Glomerular endothelial cell (primary cell): ENCODE measurements at regions not wholly inside any gene's neighbourhood (a gene's known extent, or its start where the extent isn't known, plus 50 kb on each side); places are given as distances from the start of the nearest gene placed in this dataset.

Experiments used
- DNase-seq: peaks from one replicate; pipeline ENCODE4 v3.0.0-alpha.2; 2011; ENCODE audit warnings: low read depth, low spot score; ENCODE audit errors: extremely low read depth

- DNase-seq, result no peak
These were observed 226.2 kb downstream of the KCNS3 start for GRCh38 chr2:18104595-18105224.

- DNase-seq, result no peak
These were observed 218.5 kb downstream of the KCNS3 start for GRCh38 chr2:18096836-18097405.

- no peak for DNase-seq
These were observed 215.8 kb downstream of the KCNS3 start for GRCh38 chr2:18094277-18094676.

GRCh38 chr2:18093196-18093595 lies 214.7 kb downstream of the KCNS3 start:
- no peak for DNase-seq

- DNase-seq, result no peak
These were observed 214.3 kb downstream of the KCNS3 start for GRCh38 chr2:18092760-18093159.

- no peak for DNase-seq
These were observed 207.1 kb downstream of the KCNS3 start for GRCh38 chr2:18085593-18085992.

GRCh38 chr2:18084376-18084775 lies 205.9 kb downstream of the KCNS3 start:
- no peak for DNase-seq

GRCh38 chr2:18083806-18084205 lies 205.3 kb downstream of the KCNS3 start:
- no peak for DNase-seq

- DNase-seq, result no peak
These were observed 199.7 kb downstream of the KCNS3 start for GRCh38 chr2:18078216-18078615.

- DNase-seq, result no peak
These were observed 199.2 kb downstream of the KCNS3 start for GRCh38 chr2:18077704-18078103.

- DNase-seq, result no peak
These were observed 198.8 kb downstream of the KCNS3 start for GRCh38 chr2:18077231-18077630.

- no peak for DNase-seq
These were observed 196.0 kb downstream of the KCNS3 start for GRCh38 chr2:18074476-18074875.

- no peak for DNase-seq
These were observed 195.1 kb downstream of the KCNS3 start for GRCh38 chr2:18073601-18074000.

- DNase-seq, result no peak
These were observed 189.3 kb downstream of the KCNS3 start for GRCh38 chr2:18067588-18068384.

- DNase-seq, result no peak
These were observed 188.4 kb downstream of the KCNS3 start for GRCh38 chr2:18066894-18067293.

- no peak for DNase-seq
These were observed 187.6 kb downstream of the KCNS3 start for GRCh38 chr2:18066066-18066465.

GRCh38 chr2:18065249-18065648 lies 186.8 kb downstream of the KCNS3 start:
- no peak for DNase-seq

GRCh38 chr2:18063826-18064470 lies 185.5 kb downstream of the KCNS3 start:
- DNase-seq, result no peak

- no peak for DNase-seq
These were observed 184.4 kb downstream of the KCNS3 start for GRCh38 chr2:18062892-18063291.

GRCh38 chr2:18061717-18062116 lies 183.2 kb downstream of the KCNS3 start:
- no peak for DNase-seq

GRCh38 chr2:18057657-18058056 lies 179.2 kb downstream of the KCNS3 start:
- DNase-seq, result no peak

- no peak for DNase-seq
These were observed 176.8 kb downstream of the KCNS3 start for GRCh38 chr2:18055290-18055689.
